H9 (cell line): ENCODE measurements at regions not wholly inside any gene's neighbourhood (a gene's known extent, or its start where the extent isn't known, plus 50 kb on each side); places are given as distances from the start of the nearest gene placed in this dataset.

Experiments
- DNase-seq: peaks from one replicate; pipeline ENCODE4 v3.0.0-alpha.2; 2017
- H2AFZ ChIP-seq: one replicate; pipeline ENCODE4 v1.6.1; 2013; ENCODE audit warnings: mild to moderate bottlenecking, low read length, control low read depth, moderate library complexity
- H2AK5ac ChIP-seq: 2 replicates; pipeline ENCODE4 v1.6.1; 2013; ENCODE audit warnings: low read length, control low read depth, mixed read lengths; ENCODE audit not compliant: insufficient read length
- H2BK120ac ChIP-seq: one replicate; pipeline ENCODE4 v1.6.1; 2013; ENCODE audit warnings: low read depth, mild to moderate bottlenecking, low read length, control low read depth, inconsistent platforms; ENCODE audit not compliant: poor library complexity, severe bottlenecking
- H2BK12ac ChIP-seq: 2 replicates; pipeline ENCODE4 v1.6.1; 2013; ENCODE audit warnings: low read length, control low read depth, mixed read lengths, low read depth; ENCODE audit not compliant: insufficient read length
- H2BK15ac ChIP-seq: 2 replicates; pipeline ENCODE4 v1.6.1; 2013; ENCODE audit warnings: low read depth, low read length, control low read depth
- H2BK20ac ChIP-seq: one replicate; pipeline ENCODE4 v1.6.1; 2013; ENCODE audit warnings: low read depth, mild to moderate bottlenecking, low read length, control low read depth, inconsistent platforms; ENCODE audit not compliant: poor library complexity, severe bottlenecking
- H2BK5ac ChIP-seq: 2 replicates; pipeline ENCODE4 v1.6.1; 2013; ENCODE audit warnings: low read length, control low read depth, mixed read lengths; ENCODE audit not compliant: insufficient read length
- H3K14ac ChIP-seq: 2 replicates; pipeline ENCODE4 v1.6.1; 2013; ENCODE audit warnings: low read length, control low read depth; ENCODE audit not compliant: insufficient read depth
- H3K18ac ChIP-seq: 2 replicates; pipeline ENCODE4 v1.6.1; 2013; ENCODE audit warnings: low read depth, mild to moderate bottlenecking, mixed read lengths, low read length, control low read depth; ENCODE audit not compliant: insufficient read length
- H3K23ac ChIP-seq: 2 replicates; pipeline ENCODE4 v1.6.1; 2013; ENCODE audit warnings: low read length, control low read depth, mixed read lengths, low read depth; ENCODE audit not compliant: insufficient read length
- H3K23me2 ChIP-seq: 2 replicates; pipeline ENCODE4 v1.6.1; 2013; ENCODE audit warnings: low read depth, mild to moderate bottlenecking, mixed read lengths, low read length, control low read depth; ENCODE audit not compliant: insufficient read length, poor library complexity, severe bottlenecking
- H3K27ac ChIP-seq: 2 replicates; pipeline ENCODE4 v1.5.1; 2013; ENCODE audit warnings: low read length, control low read depth, mixed read lengths, low read depth; ENCODE audit not compliant: insufficient read length
- H3K27me3 ChIP-seq: 2 replicates; pipeline ENCODE4 v1.6.1; 2013; ENCODE audit warnings: low read length, control low read depth, inconsistent platforms; ENCODE audit not compliant: insufficient read depth
- H3K4ac ChIP-seq: 2 replicates; pipeline ENCODE4 v1.6.1; 2013; ENCODE audit warnings: low read depth, mild to moderate bottlenecking, control low read depth, inconsistent platforms, low read length, moderate library complexity
- H3K4me1 ChIP-seq: 2 replicates; pipeline ENCODE4 v1.6.1; 2013; ENCODE audit warnings: low read length, control low read depth, inconsistent platforms; ENCODE audit not compliant: insufficient read depth
- H3K4me2 ChIP-seq: 2 replicates; pipeline ENCODE4 v1.6.1; 2013; ENCODE audit warnings: low read length, control low read depth, mixed read lengths; ENCODE audit not compliant: insufficient read length, insufficient read depth
- H3K56ac ChIP-seq: 2 replicates; pipeline ENCODE4 v1.6.1; 2013; ENCODE audit warnings: low read depth, mild to moderate bottlenecking, mixed read lengths, low read length, control low read depth; ENCODE audit not compliant: insufficient read length
- H3K79me1 ChIP-seq: 2 replicates; pipeline ENCODE4 v1.6.1; 2013; ENCODE audit warnings: low read depth, mild to moderate bottlenecking, moderate library complexity, low read length, control low read depth, inconsistent platforms; ENCODE audit not compliant: insufficient read depth, poor library complexity, severe bottlenecking
- H3K79me2 ChIP-seq: 2 replicates; pipeline ENCODE4 v1.6.1; 2013; ENCODE audit warnings: low read length, control low read depth, inconsistent platforms; ENCODE audit not compliant: insufficient read depth
- H3K9ac ChIP-seq: 2 replicates; pipeline ENCODE4 v1.6.1; 2013; ENCODE audit warnings: low read length, control low read depth, mixed read lengths; ENCODE audit not compliant: insufficient read length; ENCODE audit errors: extremely low read depth
- H3K9me3 ChIP-seq: one replicate; pipeline ENCODE4 v1.6.1; 2013; ENCODE audit warnings: low read depth, low read length, inconsistent platforms; ENCODE audit not compliant: control insufficient read depth
- H3T11ph ChIP-seq: one replicate; pipeline ENCODE4 v1.6.1; 2013; ENCODE audit warnings: mild to moderate bottlenecking, low read length, control low read depth, inconsistent platforms
- H4K20me1 ChIP-seq: one replicate; pipeline ENCODE4 v1.6.1; 2013; ENCODE audit not compliant: control insufficient read depth, insufficient read length, insufficient read depth
- H4K5ac ChIP-seq: 2 replicates; pipeline ENCODE4 v1.6.1; 2013; ENCODE audit warnings: low read depth, mild to moderate bottlenecking, mixed read lengths, low read length, control low read depth; ENCODE audit not compliant: insufficient read length
- H4K8ac ChIP-seq: replicated peaks from 2 replicates; pipeline ENCODE4 v1.6.1; 2013; ENCODE audit warnings: low read length, control low read depth, mixed read lengths, low read depth; ENCODE audit not compliant: insufficient read length
- H4K91ac ChIP-seq: 2 replicates; pipeline ENCODE4 v1.6.1; 2013; ENCODE audit warnings: low read depth, mild to moderate bottlenecking, moderate library complexity, mixed read lengths, low read length, control low read depth; ENCODE audit not compliant: insufficient read length
- H3K27ac Mint-ChIP-seq, 3 experiments: 2 replicates in 2 of 3; 3 replicates in 1 of 3; pipeline ENCODE4 v1.8.0; 2020 to 2021; ENCODE audit warnings: mixed read lengths in 3 of 3, mild to moderate bottlenecking in 1 of 3, moderate library complexity in 1 of 3
- H3K27me3 Mint-ChIP-seq: 2 replicates; pipeline ENCODE4 v1.8.0; 2021; ENCODE audit warnings: low read depth, mild to moderate bottlenecking, moderate library complexity, mixed read lengths
- H3K36me3 Mint-ChIP-seq, 3 experiments: 2 replicates in 2 of 3; 3 replicates in 1 of 3; pipeline ENCODE4 v1.8.0; 2020 to 2021; ENCODE audit warnings: low read depth in 3 of 3, mixed read lengths in 3 of 3; ENCODE audit not compliant: insufficient read depth in 1 of 3
- H3K4me1 Mint-ChIP-seq, 2 experiments: 2 replicates each; pipeline ENCODE4 v1.8.0; 2020; ENCODE audit warnings: mixed read lengths in 2 of 2
- H3K4me3 Mint-ChIP-seq, 2 experiments: 2 replicates in 1 of 2; 3 replicates in 1 of 2; pipeline ENCODE4 v1.8.0; 2020 to 2021; ENCODE audit warnings: mild to moderate bottlenecking in 2 of 2, mixed read lengths in 2 of 2, moderate library complexity in 1 of 2
- H3K9me3 Mint-ChIP-seq, 2 experiments: 2 replicates in 1 of 2; 3 replicates in 1 of 2; pipeline ENCODE4 v1.8.0; 2020; ENCODE audit warnings: mild to moderate bottlenecking in 2 of 2, mixed read lengths in 2 of 2, moderate library complexity in 1 of 2
- WGBS: extraction: QIAGEN DNeasy Blood & Tissue Kit; methylation state at CpG from one replicate; pipeline ENCODE4 v1.1.7; 2013; ENCODE audit warnings: missing lambda C conversion rate, low lambda C conversion rate, mixed read lengths; ENCODE audit not compliant: insufficient read length; ENCODE audit errors: extremely low coverage; 5-methylcytosine and 5-hydroxymethylcytosine counted together
- TF ChIP-seq, protein P1 (sequence below): fragments of 200-600 bp; sonication (generic); conservative IDR thresholded peaks from 3 replicates; pipeline ENCODE4 v1.8.0; 2021; ENCODE audit warnings: antibody characterized with exemption, mild to moderate bottlenecking

DNA sequence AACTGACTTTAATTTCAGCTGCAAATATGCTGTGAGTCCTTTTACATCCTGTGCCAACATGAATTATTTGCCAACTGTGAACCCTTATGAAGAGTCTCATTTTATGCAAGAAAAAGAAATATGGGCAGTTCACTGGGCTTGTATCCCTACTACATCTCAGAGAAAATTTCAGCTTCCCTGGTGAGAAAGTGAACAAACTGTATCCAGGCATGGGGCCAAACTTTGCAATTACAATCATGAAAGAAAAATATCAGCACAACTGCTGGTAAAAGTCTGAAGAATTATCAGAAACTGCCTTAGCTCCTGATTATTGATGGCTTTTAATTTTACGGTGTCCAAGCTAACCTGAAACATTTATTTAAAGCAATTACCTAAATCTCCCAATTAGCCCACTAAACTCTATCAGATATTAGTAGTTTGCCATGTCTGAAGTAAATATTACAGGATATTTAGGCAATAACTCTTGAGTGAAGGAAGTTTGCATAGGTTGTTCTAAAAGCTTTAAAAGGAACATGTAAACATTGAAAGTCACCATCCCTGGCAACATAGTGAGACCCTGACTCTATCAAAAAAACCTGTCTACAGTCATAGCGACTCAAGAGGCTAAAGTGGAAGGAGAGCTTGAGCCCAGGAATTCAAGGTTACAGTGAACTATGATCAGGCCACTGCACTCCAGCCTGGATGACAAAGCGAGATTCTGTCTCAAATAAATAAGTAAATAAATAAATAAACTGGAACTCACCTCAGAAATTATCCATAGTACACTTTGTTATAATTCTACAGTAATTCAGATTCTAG is 83.9 kb upstream of the HCN1 start:
- Histone ChIP-seq H3T11ph (no peak overlapping the region), H3K23me2 (no peaks in the 10 kb centered on the region), H3K4me1 (no peaks in the 10 kb centered on the region), H4K5ac (no peak overlapping the region), H2AK5ac (no peak overlapping the region), H3K23ac (no peak overlapping the region), H2BK20ac (no peak overlapping the region), H2AFZ (no peak overlapping the region), H3K9ac (no peak overlapping the region), H4K20me1 (no peaks in the 10 kb centered on the region), H3K56ac (no peak overlapping the region), H3K9me3 (no peaks in the 10 kb centered on the region), H2BK120ac (no peak overlapping the region), H4K91ac (no peak overlapping the region), H4K8ac (no peak overlapping the region), H3K14ac (no peak overlapping the region), H3K79me2 (no peaks in the 10 kb centered on the region), H3K18ac (no peak overlapping the region), H3K4ac (no peak overlapping the region), H3K27ac (no peak overlapping the region), H3K4me2 (no peak overlapping the region), H2BK15ac (no peak overlapping the region), H3K79me1 (no peaks in the 10 kb centered on the region), H2BK12ac (no peak overlapping the region), H2BK5ac (no peak overlapping the region), H3K27me3 (no peaks in the 10 kb centered on the region)
- TF ChIP-seq, protein P1, sequence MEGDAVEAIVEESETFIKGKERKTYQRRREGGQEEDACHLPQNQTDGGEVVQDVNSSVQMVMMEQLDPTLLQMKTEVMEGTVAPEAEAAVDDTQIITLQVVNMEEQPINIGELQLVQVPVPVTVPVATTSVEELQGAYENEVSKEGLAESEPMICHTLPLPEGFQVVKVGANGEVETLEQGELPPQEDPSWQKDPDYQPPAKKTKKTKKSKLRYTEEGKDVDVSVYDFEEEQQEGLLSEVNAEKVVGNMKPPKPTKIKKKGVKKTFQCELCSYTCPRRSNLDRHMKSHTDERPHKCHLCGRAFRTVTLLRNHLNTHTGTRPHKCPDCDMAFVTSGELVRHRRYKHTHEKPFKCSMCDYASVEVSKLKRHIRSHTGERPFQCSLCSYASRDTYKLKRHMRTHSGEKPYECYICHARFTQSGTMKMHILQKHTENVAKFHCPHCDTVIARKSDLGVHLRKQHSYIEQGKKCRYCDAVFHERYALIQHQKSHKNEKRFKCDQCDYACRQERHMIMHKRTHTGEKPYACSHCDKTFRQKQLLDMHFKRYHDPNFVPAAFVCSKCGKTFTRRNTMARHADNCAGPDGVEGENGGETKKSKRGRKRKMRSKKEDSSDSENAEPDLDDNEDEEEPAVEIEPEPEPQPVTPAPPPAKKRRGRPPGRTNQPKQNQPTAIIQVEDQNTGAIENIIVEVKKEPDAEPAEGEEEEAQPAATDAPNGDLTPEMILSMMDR, result no peak
- WGBS, result no CpG with 5 or more reads among the region's 3 CpGs
- H3K4me1 Mint-ChIP-seq, result no peaks in the 10 kb centered on the region
- H3K9me3 Mint-ChIP-seq, result peaks cover 8 to 15% of the 10 kb centered on the region in 2 experiments; a peak in 3 of 5 replicates
- no peak overlapping the region for H3K27ac Mint-ChIP-seq
- no peaks in the 10 kb centered on the region for H3K36me3 Mint-ChIP-seq
- no peak for DNase-seq
- H3K27me3 Mint-ChIP-seq, result no peaks in the 10 kb centered on the region
- H3K4me3 Mint-ChIP-seq, result no peak overlapping the region
